Sigmoid colon (tissue), 6 donors: ENCODE measurements at regions not wholly inside any gene's neighbourhood (a gene's known extent, or its start where the extent isn't known, plus 50 kb on each side); places are given as distances from the start of the nearest gene placed in this dataset.

Experiments
- DNase-seq: peaks from one replicate; pipeline ENCODE4 v3.0.0-alpha.2; 2019
- H3K27ac ChIP-seq, 4 donors: fragments of 200-600 bp; sonication (generic); one replicate each; pipeline ENCODE4 v1.5.1; 2016 to 2019; ENCODE audit warnings: mild to moderate bottlenecking in 1 of 4
- H3K27me3 ChIP-seq, 3 donors: fragments of 200-600 bp; sonication (generic); one replicate each; pipeline ENCODE4 v1.5.1; 2019; ENCODE audit warnings: mild to moderate bottlenecking in 1 of 3
- H3K36me3 ChIP-seq, 4 donors: fragments of 200-600 bp; sonication (generic); one replicate each; pipeline ENCODE4 v1.5.1; 2016 to 2019
- H3K4me1 ChIP-seq, 4 donors: fragments of 200-600 bp; sonication (generic); one replicate each; pipeline ENCODE4 v1.5.1; 2017 to 2019
- H3K4me3 ChIP-seq, 4 donors: fragments of 200-600 bp; sonication (generic); one replicate each; pipeline ENCODE4 v1.5.1; 2017 to 2019; ENCODE audit warnings: mild to moderate bottlenecking in 2 of 4, moderate library complexity in 1 of 4
- H3K9me3 ChIP-seq, 4 donors: fragments of 200-600 bp in 3 of 4; sonication (generic) in 3 of 4; one replicate each; pipeline versions ENCODE4 v1.5.1 to v1.6.1; 2013 to 2019
- EP300 ChIP-seq, 4 donors: sonication (generic); formaldehyde crosslinking; IDR thresholded peaks; one replicate each; pipeline ENCODE4 v1.6.1; 2017; ENCODE audit warnings: antibody characterized with exemption in 4 of 4
- POLR2A ChIP-seq, 2 donors: fragments of 450-650 bp; IDR thresholded peaks; one replicate each; pipeline ENCODE4 v1.6.1; 2016; ENCODE audit warnings: antibody characterized with exemption in 2 of 2, mild to moderate bottlenecking in 2 of 2, moderate library complexity in 2 of 2
- POLR2AphosphoS5 ChIP-seq, 4 donors: sonication (generic); formaldehyde crosslinking; IDR thresholded peaks; one replicate each; pipeline ENCODE4 v1.6.1; 2017; ENCODE audit warnings: antibody characterized with exemption in 4 of 4
- WGBS, 2 donors: extraction: QIAGEN DNeasy Blood & Tissue Kit; methylation state at CpG; one replicate each; pipeline ENCODE4 v1.1.7; 2013; 5-methylcytosine and 5-hydroxymethylcytosine counted together
- intact Hi-C: fragments of 100-400 bp; cut with DNase I; formaldehyde crosslinking; loops from one replicate; pipeline ENCODE4 v1.15.1; 2023
- TF ChIP-seq, protein P1 (sequence below), 4 experiments: fragments of 450-650 bp in 3 of 4; fragments of 200-600 bp in 1 of 4; IDR thresholded peaks; one replicate each; pipeline ENCODE4 v1.5.1; 2016 to 2019; ENCODE audit warnings: antibody characterized with exemption in 4 of 4, mild to moderate bottlenecking in 3 of 4, moderate library complexity in 2 of 4
- donor health status: healthy with polysubstance abuse.
- donor health status: healthy.

DNA sequence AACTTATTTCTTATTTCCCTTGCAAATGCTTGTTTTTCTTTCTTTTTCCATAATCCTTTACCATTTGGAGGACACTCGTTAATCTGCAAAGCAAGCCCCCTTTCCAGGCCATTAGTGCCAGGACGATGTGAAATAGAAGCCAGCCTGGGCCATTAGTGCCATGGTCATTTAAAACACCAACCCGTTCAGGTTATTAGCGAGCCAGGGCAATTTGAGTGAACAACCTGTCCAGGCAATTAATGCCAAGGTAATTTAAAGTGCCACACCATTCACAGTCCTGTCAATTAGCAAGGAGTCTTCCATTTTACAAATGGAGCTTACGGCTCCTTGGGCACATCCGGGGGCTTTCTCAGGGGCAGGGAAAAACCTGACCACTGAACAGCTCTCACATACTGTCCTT lies 370.6 kb downstream of the HRH4 start:
- TF ChIP-seq, protein P1, sequence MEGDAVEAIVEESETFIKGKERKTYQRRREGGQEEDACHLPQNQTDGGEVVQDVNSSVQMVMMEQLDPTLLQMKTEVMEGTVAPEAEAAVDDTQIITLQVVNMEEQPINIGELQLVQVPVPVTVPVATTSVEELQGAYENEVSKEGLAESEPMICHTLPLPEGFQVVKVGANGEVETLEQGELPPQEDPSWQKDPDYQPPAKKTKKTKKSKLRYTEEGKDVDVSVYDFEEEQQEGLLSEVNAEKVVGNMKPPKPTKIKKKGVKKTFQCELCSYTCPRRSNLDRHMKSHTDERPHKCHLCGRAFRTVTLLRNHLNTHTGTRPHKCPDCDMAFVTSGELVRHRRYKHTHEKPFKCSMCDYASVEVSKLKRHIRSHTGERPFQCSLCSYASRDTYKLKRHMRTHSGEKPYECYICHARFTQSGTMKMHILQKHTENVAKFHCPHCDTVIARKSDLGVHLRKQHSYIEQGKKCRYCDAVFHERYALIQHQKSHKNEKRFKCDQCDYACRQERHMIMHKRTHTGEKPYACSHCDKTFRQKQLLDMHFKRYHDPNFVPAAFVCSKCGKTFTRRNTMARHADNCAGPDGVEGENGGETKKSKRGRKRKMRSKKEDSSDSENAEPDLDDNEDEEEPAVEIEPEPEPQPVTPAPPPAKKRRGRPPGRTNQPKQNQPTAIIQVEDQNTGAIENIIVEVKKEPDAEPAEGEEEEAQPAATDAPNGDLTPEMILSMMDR (IDR thresholded peaks at IDR 0.05): no peak
- TF ChIP-seq POLR2AphosphoS5 (IDR thresholded peaks at IDR 0.05) (no peak), EP300 (IDR thresholded peaks at IDR 0.05) (no peak)
- WGBS, 2 donors: 90 to 92% methylated on average over 6 of the region's 6 CpGs

DNA sequence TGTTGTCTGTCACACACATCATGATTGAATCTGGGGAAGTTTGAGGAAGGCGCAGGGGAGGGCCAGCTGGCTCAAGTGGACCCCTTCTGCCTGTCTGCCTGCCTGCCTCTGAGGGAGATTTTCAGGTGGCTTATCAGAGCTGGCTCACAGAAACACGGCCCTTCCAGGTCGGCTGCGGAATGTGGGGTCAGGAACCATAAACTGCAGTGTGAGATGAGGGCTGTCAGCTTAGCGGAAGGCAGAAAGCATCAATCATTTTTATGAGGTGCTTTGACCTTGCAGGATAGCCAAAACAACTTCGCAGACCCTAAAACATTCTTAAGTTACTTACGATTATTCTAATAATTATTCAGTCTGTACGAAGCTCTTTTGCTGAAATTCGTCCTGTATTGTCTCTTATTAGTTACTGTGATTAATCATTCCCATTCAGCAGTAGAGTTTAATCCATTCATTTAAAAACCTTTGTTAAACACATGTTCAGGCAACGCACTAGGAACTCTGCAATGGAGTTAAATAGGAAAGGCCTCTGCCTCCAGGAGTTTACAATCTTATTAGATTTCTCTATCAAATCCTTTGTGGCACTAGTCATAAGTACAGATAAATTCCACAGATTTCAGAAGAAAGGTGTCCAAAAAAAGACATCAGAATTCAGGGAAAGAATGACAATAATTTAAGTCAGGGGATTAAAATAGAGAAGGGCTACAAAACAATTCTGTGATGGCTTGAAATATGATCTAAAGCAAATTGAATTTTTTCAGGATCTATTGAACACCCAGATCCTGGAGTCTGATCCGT lies 371.6 kb downstream of the HRH4 start:
- no peaks in the 10 kb centered on the region for H3K4me1 ChIP-seq
- DNase-seq: no peak
- no peaks in the 10 kb centered on the region for H3K36me3 ChIP-seq
- no peaks in the 10 kb centered on the region for H3K9me3 ChIP-seq
- 50 to 75% methylated on average over 11 of the region's 11 CpGs for WGBS, 2 donors
- H3K27ac ChIP-seq: no peak overlapping the region
- intact Hi-C loops: no loop called here
- TF ChIP-seq, protein P1 (IDR thresholded peaks at IDR 0.05): no peak
- TF ChIP-seq EP300 (IDR thresholded peaks at IDR 0.05) (no peak), POLR2A (IDR thresholded peaks at IDR 0.05) (no peak), POLR2AphosphoS5 (IDR thresholded peaks at IDR 0.05) (no peak)
- H3K4me3 ChIP-seq: no peak overlapping the region
- H3K27me3 ChIP-seq: no peaks in the 10 kb centered on the region

More for the DNA sequence above, 370.6 kb downstream of the HRH4 start:
- Histone ChIP-seq H3K4me3 (no peak overlapping the region), H3K4me1 (no peaks in the 10 kb centered on the region), H3K27me3 (no peaks in the 10 kb centered on the region), H3K27ac (no peak overlapping the region), H3K36me3 (no peaks in the 10 kb centered on the region), H3K9me3 (no peaks in the 10 kb centered on the region)
- intact Hi-C loops: no loop called here
- DNase-seq: no peak

DNA sequence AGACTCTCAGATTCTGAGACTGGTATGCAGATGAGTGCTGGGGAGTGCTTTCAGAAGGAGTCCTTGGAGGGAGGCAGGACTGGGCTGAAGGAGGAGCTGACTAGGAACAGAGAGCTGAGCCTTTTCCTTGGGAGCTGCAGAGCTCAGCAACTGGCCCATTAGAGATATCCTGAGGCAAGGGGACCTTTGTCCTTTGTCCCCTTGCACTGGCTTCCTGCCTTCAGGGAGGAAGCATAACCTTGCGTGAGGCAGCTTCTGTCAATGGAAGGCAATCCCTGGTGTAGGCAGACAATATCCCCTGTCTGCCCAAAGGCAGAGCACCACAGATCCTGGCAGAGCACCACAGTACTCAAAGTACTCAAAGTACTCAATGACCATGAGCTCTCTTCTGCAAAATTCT lies 375.3 kb downstream of the HRH4 start:
- intact Hi-C loops: no loop called here
- no peak for DNase-seq
- Histone ChIP-seq H3K4me1 (no peaks in the 10 kb centered on the region), H3K4me3 (no peak overlapping the region), H3K27me3 (no peaks in the 10 kb centered on the region), H3K9me3 (no peaks in the 10 kb centered on the region), H3K27ac (no peak overlapping the region), H3K36me3 (no peaks in the 10 kb centered on the region)
- TF ChIP-seq POLR2A (IDR thresholded peaks at IDR 0.05) (no peak), POLR2AphosphoS5 (IDR thresholded peaks at IDR 0.05) (no peak), EP300 (IDR thresholded peaks at IDR 0.05) (no peak)
- TF ChIP-seq, protein P1 (IDR thresholded peaks at IDR 0.05): no peak
- WGBS, 2 donors: 84 to 86% methylated on average over 1 of the region's 1 CpG

DNA sequence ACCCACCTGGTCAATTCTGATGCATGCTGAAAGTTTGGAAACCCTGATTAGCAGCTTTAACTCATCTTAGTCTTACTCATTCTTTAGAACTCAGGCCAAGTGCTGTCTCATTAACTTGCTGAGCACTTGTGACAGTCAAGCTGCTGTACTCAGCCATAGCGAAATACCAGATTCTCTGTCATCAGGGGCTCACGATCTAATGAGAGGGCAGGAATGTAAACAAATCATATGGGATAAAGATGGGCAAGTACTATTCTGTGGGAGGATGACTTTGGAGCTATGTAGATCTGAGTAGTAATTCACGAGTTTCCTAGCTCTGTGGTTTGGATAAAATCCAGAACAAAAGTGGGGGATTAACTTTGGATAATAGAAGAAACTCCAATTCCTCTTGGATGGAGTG lies 376.6 kb downstream of the HRH4 start:
- TF ChIP-seq EP300 (IDR thresholded peaks at IDR 0.05) (no peak), POLR2AphosphoS5 (IDR thresholded peaks at IDR 0.05) (no peak), POLR2A (IDR thresholded peaks at IDR 0.05) (no peak)
- TF ChIP-seq, protein P1 (IDR thresholded peaks at IDR 0.05): no peak
- Histone ChIP-seq H3K27me3 (no peaks in the 10 kb centered on the region), H3K4me3 (no peak overlapping the region), H3K36me3 (no peaks in the 10 kb centered on the region), H3K4me1 (no peaks in the 10 kb centered on the region), H3K9me3 (no peaks in the 10 kb centered on the region), H3K27ac (no peak overlapping the region)
- no peak for DNase-seq
- intact Hi-C loops: no loop called here
- 50% methylated on average over 3 of the region's 3 CpGs for WGBS, 2 donors

DNA sequence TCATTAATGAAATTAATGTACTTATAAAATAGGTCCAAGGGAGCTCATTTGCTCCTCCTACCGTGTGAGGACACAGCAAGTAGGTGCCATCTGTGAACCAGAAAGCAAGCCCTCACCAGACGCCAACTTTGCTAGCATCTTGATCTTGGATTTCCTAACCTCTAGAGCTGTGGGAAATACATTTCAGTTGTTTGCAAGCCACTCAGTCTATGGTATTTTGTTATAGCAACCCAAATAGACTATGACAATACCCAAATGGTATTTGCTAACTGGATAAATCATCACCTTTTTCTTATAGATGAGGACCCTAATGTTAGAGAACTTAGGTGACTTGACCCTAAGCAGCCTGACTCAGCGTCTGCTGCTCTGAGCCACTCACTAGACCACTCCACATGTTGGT lies 379.6 kb downstream of the HRH4 start:
- no peak for DNase-seq
- H3K27ac ChIP-seq: no peak overlapping the region
- no peak overlapping the region for H3K4me3 ChIP-seq
- no peaks in the 10 kb centered on the region for H3K9me3 ChIP-seq
- H3K27me3 ChIP-seq: no peaks in the 10 kb centered on the region
- intact Hi-C loops: no loop called here
- no peaks in the 10 kb centered on the region for H3K36me3 ChIP-seq
- WGBS, 2 donors: 89 to 94% methylated on average over 3 of the region's 3 CpGs
- TF ChIP-seq POLR2A (IDR thresholded peaks at IDR 0.05) (no peak), EP300 (IDR thresholded peaks at IDR 0.05) (no peak), POLR2AphosphoS5 (IDR thresholded peaks at IDR 0.05) (no peak)
- TF ChIP-seq, protein P1 (IDR thresholded peaks at IDR 0.05): no peak
- no peaks in the 10 kb centered on the region for H3K4me1 ChIP-seq
